Keratinocyte (primary cell): ENCODE measurements at regions not wholly inside any gene's neighbourhood (a gene's known extent, or its start where the extent isn't known, plus 50 kb on each side); places are given as distances from the start of the nearest gene placed in this dataset.

ENCODE experiments used
- DNase-seq: peaks from one replicate; pipeline ENCODE4 v3.0.0-alpha.2; 2011; ENCODE audit warnings: low read depth, missing footprints, low spot score
- FAIRE-seq: peaks from 2 replicates; lab custom pipeline; 2011; peaks lifted over from hg19 to GRCh38; lab: Jason Lieb, UNC
- H2AFZ ChIP-seq: 2 replicates; pipeline ENCODE4 v1.6.0; 2012; ENCODE audit warnings: low read length, control low read depth, inconsistent platforms; ENCODE audit not compliant: control insufficient read depth
- H3K27ac ChIP-seq: 2 replicates; pipeline ENCODE4 v1.5.1; 2011; ENCODE audit warnings: low read length; ENCODE audit not compliant: control insufficient read depth, insufficient read depth
- H3K27me3 ChIP-seq: 3 replicates; pipeline ENCODE4 v1.6.0; 2011; ENCODE audit warnings: low read length; ENCODE audit not compliant: control insufficient read depth, insufficient read depth; ENCODE audit errors: extremely low read depth
- H3K36me3 ChIP-seq, 2 experiments: 2 replicates in 1 of 2; 3 replicates in 1 of 2; pipeline ENCODE4 v1.5.1; 2011; ENCODE audit warnings: low read length in 2 of 2, mild to moderate bottlenecking in 1 of 2; ENCODE audit not compliant: control insufficient read depth in 2 of 2, insufficient read depth in 2 of 2; ENCODE audit errors: extremely low read depth in 1 of 2
- H3K4me1 ChIP-seq: 3 replicates; pipeline ENCODE4 v1.5.1; 2011; ENCODE audit warnings: low read length; ENCODE audit not compliant: control insufficient read depth, insufficient read depth; ENCODE audit errors: extremely low read depth
- H3K4me2 ChIP-seq: 3 replicates; pipeline ENCODE4 v1.6.0; 2011; ENCODE audit warnings: low read depth, low read length; ENCODE audit not compliant: control insufficient read depth, insufficient read depth; ENCODE audit errors: extremely low read depth
- H3K4me3 ChIP-seq, 3 experiments: fragments of 200-600 bp in 1 of 3; sonication (generic) in 1 of 3; 2 replicates in 2 of 3; 3 replicates in 1 of 3; pipeline ENCODE4 v1.5.1; 2011 to 2016; ENCODE audit warnings: low read length in 3 of 3, mild to moderate bottlenecking in 3 of 3, control low read depth in 2 of 3, inconsistent platforms in 1 of 3, low read depth in 1 of 3, mixed read lengths in 1 of 3, mixed run types in 1 of 3, moderate library complexity in 1 of 3; ENCODE audit not compliant: control insufficient read depth in 2 of 3, insufficient read depth in 2 of 3; ENCODE audit errors: extremely low read depth in 1 of 3
- H3K79me2 ChIP-seq: 2 replicates; pipeline ENCODE4 v1.6.0; 2012; ENCODE audit warnings: low read length; ENCODE audit not compliant: control insufficient read depth, insufficient read depth
- H3K9ac ChIP-seq: 3 replicates; pipeline ENCODE4 v1.6.0; 2011; ENCODE audit warnings: low read length; ENCODE audit not compliant: control insufficient read depth, insufficient read depth; ENCODE audit errors: extremely low read depth
- H3K9me1 ChIP-seq: 3 replicates; pipeline ENCODE4 v1.6.0; 2011; ENCODE audit warnings: low read length; ENCODE audit not compliant: control insufficient read depth, insufficient read depth; ENCODE audit errors: extremely low read depth
- H3K9me3 ChIP-seq: 2 replicates; pipeline ENCODE4 v1.5.1; 2012; ENCODE audit warnings: low read depth, low read length; ENCODE audit not compliant: control insufficient read depth
- H4K20me1 ChIP-seq: 3 replicates; pipeline ENCODE4 v1.6.0; 2011; ENCODE audit warnings: low read length; ENCODE audit not compliant: control insufficient read depth, insufficient read depth; ENCODE audit errors: extremely low read depth
- CTCF ChIP-seq, 3 experiments: IDR thresholded peaks in 1 of 3; conservative IDR thresholded peaks in 1 of 3; optimal IDR thresholded peaks in 1 of 3; 2 replicates in 2 of 3; 3 replicates in 1 of 3; pipeline versions ENCODE3 to v1.5.1; 2011; ENCODE audit warnings: low read length in 3 of 3, mild to moderate bottlenecking in 3 of 3, moderate library complexity in 2 of 3, control low read depth in 1 of 3, inconsistent platforms in 1 of 3; ENCODE audit not compliant: insufficient read depth in 2 of 3; ENCODE audit errors: extremely low read depth in 1 of 3
- EZH2 ChIP-seq: IDR thresholded peaks from one replicate; pipeline ENCODE4 v1.6.1; 2012; ENCODE audit warnings: inconsistent platforms, mild to moderate bottlenecking, low read length, moderate library complexity
- dilution Hi-C: fragments of 300-500 bp; cut with MboI; formaldehyde crosslinking; loops from one replicate; pipeline ENCODE4 v1.7.0; 2020; ENCODE audit warnings: low sequenced_read_pairs; ENCODE audit not compliant: extremely low pct_ligation_motif_present

GRCh38 chr13:91238036-91238435 is 109.5 kb upstream of the MIR17HG start:
- Histone ChIP-seq H3K36me3 (no peaks in the 10 kb centered on the region), H3K9me1 (no peaks in the 10 kb centered on the region), H4K20me1 (no peaks in the 10 kb centered on the region), H3K4me2 (no peak overlapping the region), H3K9ac (no peak overlapping the region), H3K4me1 (no peaks in the 10 kb centered on the region), H3K79me2 (no peaks in the 10 kb centered on the region), H3K4me3 (no peak overlapping the region), H2AFZ (no peak overlapping the region), H3K27ac (no peak overlapping the region), H3K9me3 (no peaks in the 10 kb centered on the region), H3K27me3 (no peaks in the 10 kb centered on the region)
- TF ChIP-seq EZH2 (no peak), CTCF (optimal IDR thresholded peaks at IDR 0.05 in 1 of 3, IDR thresholded peaks at IDR 0.05 in 1 of 3, conservative IDR thresholded peaks at IDR 0.05 in 1 of 3; ENCODE audit: extremely low read depth in 1 of 3, insufficient read depth in 2 of 3, low read length in 3 of 3) (no peak)
- DNase-seq (no peak), FAIRE-seq (no peak)
- dilution Hi-C loops, result no loop called here

- no peak overlapping the region for H3K27ac ChIP-seq
Measured at GRCh38 chr13:91240341-91240740, 107.1 kb upstream of the MIR17HG start.

More at GRCh38 chr13:91240341-91240740, 107.1 kb upstream of the MIR17HG start:
- H4K20me1 ChIP-seq, result no peaks in the 10 kb centered on the region
- DNase-seq (no peak), FAIRE-seq (no peak)
- H3K4me3 ChIP-seq, result no peak overlapping the region
- no peaks in the 10 kb centered on the region for H3K36me3 ChIP-seq
- H3K9ac ChIP-seq, result no peak overlapping the region
- TF ChIP-seq CTCF (optimal IDR thresholded peaks at IDR 0.05 in 1 of 3, IDR thresholded peaks at IDR 0.05 in 1 of 3, conservative IDR thresholded peaks at IDR 0.05 in 1 of 3; ENCODE audit: extremely low read depth in 1 of 3, insufficient read depth in 2 of 3, low read length in 3 of 3), result no peak
- TF ChIP-seq EZH2, result no peak
- H3K9me1 ChIP-seq, result no peaks in the 10 kb centered on the region
- H3K27me3 ChIP-seq, result no peaks in the 10 kb centered on the region
- H3K79me2 ChIP-seq, result no peaks in the 10 kb centered on the region
- H3K4me2 ChIP-seq, result no peak overlapping the region
- H3K9me3 ChIP-seq, result no peaks in the 10 kb centered on the region
- H2AFZ ChIP-seq, result no peak overlapping the region
- no peaks in the 10 kb centered on the region for H3K4me1 ChIP-seq
- dilution Hi-C loops, result no loop called here
